Suprapubic skin (tissue), 4 donors: ENCODE measurements at regions not wholly inside any gene's neighbourhood (a gene's known extent, or its start where the extent isn't known, plus 50 kb on each side); places are given as distances from the start of the nearest gene placed in this dataset.
"Not testable (repeated sequence)": the region's sequence is repeated elsewhere in the genome, so short reads cannot be mapped to it uniquely, and the experiment has no call there.

Experiments
- DNase-seq, 2 donors: peaks; one replicate each; pipeline ENCODE4 v3.0.0-alpha.2; 2019; ENCODE audit warnings: low spot score in 2 of 2
- H3K27ac ChIP-seq: fragments of 200-600 bp; sonication (generic); one replicate; pipeline ENCODE4 v1.5.1; 2019
- H3K27me3 ChIP-seq: fragments of 200-600 bp; sonication (generic); one replicate; pipeline ENCODE4 v1.5.1; 2019
- H3K36me3 ChIP-seq: fragments of 200-600 bp; sonication (generic); one replicate; pipeline ENCODE4 v1.5.1; 2019
- H3K4me1 ChIP-seq: fragments of 200-600 bp; sonication (generic); one replicate; pipeline ENCODE4 v1.5.1; 2019
- H3K4me3 ChIP-seq: fragments of 200-600 bp; sonication (generic); one replicate; pipeline ENCODE4 v1.5.1; 2019; ENCODE audit warnings: mild to moderate bottlenecking
- H3K9me3 ChIP-seq: fragments of 200-600 bp; sonication (generic); one replicate; pipeline ENCODE4 v1.5.1; 2019
- EP300 ChIP-seq: sonication (generic); formaldehyde crosslinking; IDR thresholded peaks from one replicate; pipeline ENCODE4 v1.6.1; 2017; ENCODE audit warnings: antibody characterized with exemption
- POLR2A ChIP-seq, 2 donors: fragments of 450-650 bp; IDR thresholded peaks; one replicate each; pipeline ENCODE4 v1.6.1; 2017; ENCODE audit warnings: antibody characterized with exemption in 2 of 2, mild to moderate bottlenecking in 2 of 2, moderate library complexity in 2 of 2
- POLR2AphosphoS5 ChIP-seq, 3 donors: sonication (generic); formaldehyde crosslinking; IDR thresholded peaks; one replicate each; pipeline ENCODE4 v1.6.1; 2017; ENCODE audit warnings: antibody characterized with exemption in 3 of 3
- WGBS: methylation state at CpG from one replicate; pipeline ENCODE4 v1.1.5; 2018; 5-methylcytosine and 5-hydroxymethylcytosine counted together
- TF ChIP-seq, protein P1 (sequence below), 2 donors: fragments of 200-600 bp in 1 of 2; fragments of 450-650 bp in 1 of 2; sonication (generic) in 1 of 2; IDR thresholded peaks; one replicate each; pipeline ENCODE4 v1.5.1; 2016 to 2019; ENCODE audit warnings: antibody characterized with exemption in 2 of 2, mild to moderate bottlenecking in 1 of 2, moderate library complexity in 1 of 2

DNA sequence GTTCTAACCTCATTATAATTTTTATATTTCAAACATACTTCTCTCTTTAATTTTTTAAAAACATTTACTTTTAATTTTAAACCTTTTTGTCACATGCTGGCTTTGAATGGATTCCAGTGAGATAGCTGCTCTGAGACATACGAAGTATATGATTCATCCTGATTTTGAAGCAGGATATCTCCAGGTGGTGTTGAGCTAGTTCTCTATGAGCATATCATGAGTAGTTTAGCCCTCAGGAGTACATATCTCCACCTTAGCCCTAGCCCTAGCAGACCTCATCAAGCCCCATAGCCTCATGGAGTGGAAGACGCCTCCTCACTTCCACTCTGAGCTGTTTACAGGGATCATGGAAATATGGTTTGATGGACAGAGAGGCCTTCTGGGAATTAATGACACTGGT lies 183.2 kb upstream of the C21orf91 start:
- no peaks in the 10 kb centered on the region for H3K4me1 ChIP-seq
- H3K4me3 ChIP-seq, result no peak overlapping the region
- H3K27ac ChIP-seq, result no peak overlapping the region
- no peaks in the 10 kb centered on the region for H3K9me3 ChIP-seq
- TF ChIP-seq POLR2AphosphoS5 (IDR thresholded peaks at IDR 0.05) (no peak), EP300 (no peak), POLR2A (IDR thresholded peaks at IDR 0.05) (no peak)
- TF ChIP-seq, protein P1, sequence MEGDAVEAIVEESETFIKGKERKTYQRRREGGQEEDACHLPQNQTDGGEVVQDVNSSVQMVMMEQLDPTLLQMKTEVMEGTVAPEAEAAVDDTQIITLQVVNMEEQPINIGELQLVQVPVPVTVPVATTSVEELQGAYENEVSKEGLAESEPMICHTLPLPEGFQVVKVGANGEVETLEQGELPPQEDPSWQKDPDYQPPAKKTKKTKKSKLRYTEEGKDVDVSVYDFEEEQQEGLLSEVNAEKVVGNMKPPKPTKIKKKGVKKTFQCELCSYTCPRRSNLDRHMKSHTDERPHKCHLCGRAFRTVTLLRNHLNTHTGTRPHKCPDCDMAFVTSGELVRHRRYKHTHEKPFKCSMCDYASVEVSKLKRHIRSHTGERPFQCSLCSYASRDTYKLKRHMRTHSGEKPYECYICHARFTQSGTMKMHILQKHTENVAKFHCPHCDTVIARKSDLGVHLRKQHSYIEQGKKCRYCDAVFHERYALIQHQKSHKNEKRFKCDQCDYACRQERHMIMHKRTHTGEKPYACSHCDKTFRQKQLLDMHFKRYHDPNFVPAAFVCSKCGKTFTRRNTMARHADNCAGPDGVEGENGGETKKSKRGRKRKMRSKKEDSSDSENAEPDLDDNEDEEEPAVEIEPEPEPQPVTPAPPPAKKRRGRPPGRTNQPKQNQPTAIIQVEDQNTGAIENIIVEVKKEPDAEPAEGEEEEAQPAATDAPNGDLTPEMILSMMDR (IDR thresholded peaks at IDR 0.05), result no peak
- H3K27me3 ChIP-seq, result no peaks in the 10 kb centered on the region
- DNase-seq, result no peak
- H3K36me3 ChIP-seq, result no peaks in the 10 kb centered on the region
- WGBS, result 96% methylated on average over 2 of the region's 2 CpGs

DNA sequence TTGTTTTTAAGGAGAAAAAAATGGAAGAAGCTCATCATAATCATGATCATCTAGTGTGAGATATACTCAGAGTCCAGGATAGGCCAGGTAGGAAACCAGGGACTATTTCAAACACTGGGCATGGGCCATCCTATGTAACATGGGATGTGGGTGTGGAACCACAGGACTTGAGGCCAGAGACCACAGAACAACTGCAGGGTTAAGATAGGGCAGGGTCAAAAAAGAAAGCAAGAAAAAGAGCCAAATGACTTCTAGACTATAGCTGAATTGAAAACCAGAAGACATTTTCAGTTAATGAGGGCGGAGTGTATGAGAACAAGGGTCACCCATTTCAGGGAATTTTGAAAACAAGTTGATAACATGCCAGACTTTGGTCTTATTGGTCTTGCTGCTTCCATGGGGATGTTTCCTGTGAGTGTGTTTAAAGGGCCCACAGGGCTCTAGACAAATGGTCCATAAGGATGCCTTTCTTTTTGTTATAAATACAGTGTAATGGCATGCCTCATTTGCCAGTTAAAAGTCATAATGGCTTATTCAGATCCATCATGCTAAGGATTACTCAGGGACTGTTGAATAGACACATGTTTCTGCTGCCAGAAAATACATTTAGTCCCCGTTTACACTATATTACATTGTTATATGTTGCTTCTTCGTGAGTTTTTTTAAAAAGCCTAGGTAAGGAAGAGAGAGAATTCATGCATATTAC lies 182.0 kb upstream of the C21orf91 start:
- no peak for DNase-seq
- Histone ChIP-seq H3K36me3 (no peaks in the 10 kb centered on the region), H3K27me3 (no peaks in the 10 kb centered on the region), H3K27ac (no peak overlapping the region), H3K9me3 (no peaks in the 10 kb centered on the region), H3K4me3 (no peak overlapping the region), H3K4me1 (no peaks in the 10 kb centered on the region)
- WGBS, result 84% methylated on average over 3 of the region's 3 CpGs
- TF ChIP-seq, protein P1 (IDR thresholded peaks at IDR 0.05), result no peak
- TF ChIP-seq POLR2A (IDR thresholded peaks at IDR 0.05) (no peak), EP300 (no peak), POLR2AphosphoS5 (IDR thresholded peaks at IDR 0.05) (no peak)

DNA sequence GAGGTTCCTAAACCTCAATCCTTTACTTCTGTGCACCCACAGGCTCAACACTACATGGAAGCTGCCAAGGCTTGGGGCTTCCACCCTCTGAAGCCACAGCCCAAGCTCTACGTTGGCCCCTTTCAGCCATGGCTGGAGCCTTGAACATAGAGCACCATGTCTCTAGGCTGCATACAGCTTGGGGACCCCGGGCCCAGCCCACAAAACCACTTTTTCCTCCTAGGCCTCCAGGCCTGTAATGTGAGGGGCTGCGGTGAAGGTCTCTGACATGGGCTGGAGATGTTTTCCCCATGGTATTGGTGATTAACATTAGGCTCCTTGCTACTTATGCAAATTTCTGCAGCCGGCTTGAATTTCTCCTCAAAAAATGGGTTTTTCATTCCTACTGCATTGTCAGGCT lies 179.4 kb upstream of the C21orf91 start:
- not testable (repeated sequence) for DNase-seq, H3K9me3 ChIP-seq, H3K4me3 ChIP-seq, H3K27ac ChIP-seq, H3K27me3 ChIP-seq, H3K4me1 ChIP-seq, H3K36me3 ChIP-seq
- 86% methylated on average over 4 of the region's 4 CpGs for WGBS

DNA sequence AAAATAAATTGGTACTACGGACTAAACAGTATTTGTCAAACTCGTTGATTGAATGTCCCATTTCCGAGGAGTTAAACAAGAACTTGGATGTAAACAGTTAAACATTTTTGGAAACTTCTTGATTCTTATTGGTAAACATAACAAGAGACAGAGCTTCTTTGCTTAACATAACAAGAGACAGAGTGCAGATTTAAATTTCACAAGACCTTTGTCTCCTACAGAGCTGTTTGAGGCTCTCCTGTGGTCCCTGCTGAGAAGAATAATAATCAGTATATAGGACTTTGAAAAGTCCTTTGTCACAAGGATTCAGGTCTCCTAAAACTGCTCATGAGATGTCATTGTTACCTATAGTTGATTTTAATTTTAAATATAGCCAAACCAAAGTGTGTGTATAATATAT lies 170.6 kb upstream of the C21orf91 start:
- TF ChIP-seq, protein P1 (IDR thresholded peaks at IDR 0.05), result no peak
- TF ChIP-seq EP300, result no peak
- no peak for TF ChIP-seq POLR2AphosphoS5 (IDR thresholded peaks at IDR 0.05)
- no peak for TF ChIP-seq POLR2A (IDR thresholded peaks at IDR 0.05)
- no peaks in the 10 kb centered on the region for H3K4me1 ChIP-seq
- no peaks in the 10 kb centered on the region for H3K36me3 ChIP-seq
- no peak for DNase-seq
- H3K4me3 ChIP-seq, result no peak overlapping the region
- 72% methylated on average over 3 of the region's 3 CpGs for WGBS
- H3K27ac ChIP-seq, result no peak overlapping the region
- H3K27me3 ChIP-seq, result no peaks in the 10 kb centered on the region
- H3K9me3 ChIP-seq, result no peaks in the 10 kb centered on the region

DNA sequence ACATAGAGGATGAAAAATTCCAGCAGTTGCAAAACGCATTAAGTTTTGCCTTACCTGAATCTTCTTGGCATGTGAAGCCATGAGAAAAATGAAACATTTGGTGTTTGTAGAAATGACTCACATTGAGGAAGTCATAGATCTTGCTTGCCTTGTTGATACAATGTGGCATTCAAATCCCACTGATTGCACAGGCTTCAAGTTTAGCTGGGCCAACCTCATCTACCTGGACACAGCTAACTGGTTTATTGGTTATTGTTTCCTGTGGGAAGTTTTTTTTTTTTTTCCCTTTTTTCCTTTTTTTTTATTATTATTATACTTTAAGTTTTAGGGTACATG lies 168.9 kb upstream of the C21orf91 start:
- 44% methylated on average over 1 of the region's 1 CpG for WGBS
- DNase-seq, result no peak
- H3K4me3 ChIP-seq, result no peak overlapping the region
- no peaks in the 10 kb centered on the region for H3K9me3 ChIP-seq
- no peak overlapping the region for H3K27ac ChIP-seq
- TF ChIP-seq, protein P1 (IDR thresholded peaks at IDR 0.05), result no peak
- TF ChIP-seq POLR2A (IDR thresholded peaks at IDR 0.05) (no peak), POLR2AphosphoS5 (IDR thresholded peaks at IDR 0.05) (no peak), EP300 (no peak)
- H3K4me1 ChIP-seq, result no peaks in the 10 kb centered on the region
- no peaks in the 10 kb centered on the region for H3K36me3 ChIP-seq
- H3K27me3 ChIP-seq, result no peaks in the 10 kb centered on the region
